ENCODE measurements at regions not wholly inside any gene's neighbourhood (a gene's known extent, or its start where the extent isn't known, plus 50 kb on each side); places are given as distances from the start of the nearest gene placed in this dataset.

- H3K79me2 ChIP-seq (ENCODE audit: insufficient read depth, low read length) = no peaks in the 10 kb centered on the region
- no peak for DNase-seq (ENCODE audit: low read depth)
- H3K27ac Mint-ChIP-seq (ENCODE audit: unreplicated experiment) = no peak overlapping the region
Measured at GRCh38 chr15:101566748-101567488, 77.4 kb upstream of the PCSK6 start.

GRCh38 chr15:101565377-101565776, 75.9 kb upstream of the PCSK6 start:
- peaks cover 50% of the 10 kb centered on the region for H3K27me3 Mint-ChIP-seq (ENCODE audit: low read depth, unreplicated experiment)
- Histone ChIP-seq H3K4me2 (ENCODE audit: low read length) (no peak overlapping the region), H3K79me2 (ENCODE audit: insufficient read depth, low read length) (no peaks in the 10 kb centered on the region), H3K27ac (ENCODE audit: low read depth, low read length) (no peak overlapping the region), H3K27me3 (ENCODE audit: insufficient read depth, low read length) (peaks cover under 1% of the 10 kb centered on the region), H4K20me1 (ENCODE audit: insufficient read depth, low read length) (no peaks in the 10 kb centered on the region), H3K4me3 (ENCODE audit: insufficient read depth, low read depth, low read length) (no peak overlapping the region), H3K9me3 (ENCODE audit: insufficient read depth, low read depth, low read length) (no peaks in the 10 kb centered on the region), H3K4me1 (ENCODE audit: insufficient read depth, low read length) (peaks cover 11% of the 10 kb centered on the region), H2AFZ (ENCODE audit: low read depth, low read length) (no peak overlapping the region), H3K36me3 (ENCODE audit: insufficient read depth, low read length) (no peaks in the 10 kb centered on the region), H3K9ac (ENCODE audit: low read length) (no peak overlapping the region)
- H3K27ac Mint-ChIP-seq (ENCODE audit: unreplicated experiment) = no peak overlapping the region
- no peak for DNase-seq (ENCODE audit: low read depth)
- H3K36me3 Mint-ChIP-seq (ENCODE audit: low read depth, unreplicated experiment) = no peaks in the 10 kb centered on the region
- H3K4me3 Mint-ChIP-seq (ENCODE audit: unreplicated experiment) = no peak overlapping the region
- TF ChIP-seq EZH2 (IDR thresholded peaks at IDR 0.05; ENCODE audit: insufficient read depth, low read length) (no peak), CTCF (IDR thresholded peaks at IDR 0.05; ENCODE audit: insufficient read depth, low read depth, low read length) (no peak)
- FAIRE-seq = no peak
- no peaks in the 10 kb centered on the region for H3K4me1 Mint-ChIP-seq (ENCODE audit: low read depth, unreplicated experiment)
- peaks cover 1% of the 10 kb centered on the region for H3K9me3 Mint-ChIP-seq (ENCODE audit: unreplicated experiment)

More at GRCh38 chr15:101566748-101567488, 77.4 kb upstream of the PCSK6 start:
- Mint-ChIP-seq H3K9me3 (ENCODE audit: unreplicated experiment) (peaks cover 1% of the 10 kb centered on the region), H3K36me3 (ENCODE audit: low read depth, unreplicated experiment) (no peaks in the 10 kb centered on the region), H3K4me1 (ENCODE audit: low read depth, unreplicated experiment) (no peaks in the 10 kb centered on the region), H3K27me3 (ENCODE audit: low read depth, unreplicated experiment) (peaks cover 37% of the 10 kb centered on the region), H3K4me3 (ENCODE audit: unreplicated experiment) (no peak overlapping the region)
- H3K4me1 ChIP-seq (ENCODE audit: insufficient read depth, low read length) = peaks cover 11% of the 10 kb centered on the region
- no peaks in the 10 kb centered on the region for H3K27me3 ChIP-seq (ENCODE audit: insufficient read depth, low read length)
- TF ChIP-seq CTCF (IDR thresholded peaks at IDR 0.05; ENCODE audit: insufficient read depth, low read depth, low read length) = no peak
- TF ChIP-seq EZH2 (IDR thresholded peaks at IDR 0.05; ENCODE audit: insufficient read depth, low read length) = no peak
- FAIRE-seq = no peak
- H3K27ac ChIP-seq (ENCODE audit: low read depth, low read length) = no peak overlapping the region
- no peak overlapping the region for H3K9ac ChIP-seq (ENCODE audit: low read length)
- H4K20me1 ChIP-seq (ENCODE audit: insufficient read depth, low read length) = no peaks in the 10 kb centered on the region
- no peak overlapping the region for H3K4me3 ChIP-seq (ENCODE audit: insufficient read depth, low read depth, low read length)
- no peak overlapping the region for H3K4me2 ChIP-seq (ENCODE audit: low read length)
- no peaks in the 10 kb centered on the region for H3K9me3 ChIP-seq (ENCODE audit: insufficient read depth, low read depth, low read length)
- H3K36me3 ChIP-seq (ENCODE audit: insufficient read depth, low read length) = no peaks in the 10 kb centered on the region
- no peak overlapping the region for H2AFZ ChIP-seq (ENCODE audit: low read depth, low read length)

- FAIRE-seq (no peak), DNase-seq (ENCODE audit: low read depth) (no peak)
- Mint-ChIP-seq H3K27ac (ENCODE audit: unreplicated experiment) (no peak overlapping the region), H3K4me1 (ENCODE audit: low read depth, unreplicated experiment) (no peaks in the 10 kb centered on the region), H3K36me3 (ENCODE audit: low read depth, unreplicated experiment) (peaks cover 3% of the 10 kb centered on the region), H3K27me3 (ENCODE audit: low read depth, unreplicated experiment) (peaks cover 62% of the 10 kb centered on the region), H3K4me3 (ENCODE audit: unreplicated experiment) (no peak overlapping the region), H3K9me3 (ENCODE audit: unreplicated experiment) (no peaks in the 10 kb centered on the region)
- Histone ChIP-seq H3K36me3 (ENCODE audit: insufficient read depth, low read length) (no peaks in the 10 kb centered on the region), H3K27me3 (ENCODE audit: insufficient read depth, low read length) (peaks cover 6% of the 10 kb centered on the region), H3K9ac (ENCODE audit: low read length) (no peak overlapping the region), H3K4me1 (ENCODE audit: insufficient read depth, low read length) (peaks cover 3% of the 10 kb centered on the region), H4K20me1 (ENCODE audit: insufficient read depth, low read length) (no peaks in the 10 kb centered on the region), H2AFZ (ENCODE audit: low read depth, low read length) (no peak overlapping the region), H3K27ac (ENCODE audit: low read depth, low read length) (no peak overlapping the region), H3K4me2 (ENCODE audit: low read length) (no peak overlapping the region), H3K79me2 (ENCODE audit: insufficient read depth, low read length) (no peaks in the 10 kb centered on the region), H3K9me3 (ENCODE audit: insufficient read depth, low read depth, low read length) (no peaks in the 10 kb centered on the region), H3K4me3 (ENCODE audit: insufficient read depth, low read depth, low read length) (no peak overlapping the region)
- TF ChIP-seq EZH2 (IDR thresholded peaks at IDR 0.05; ENCODE audit: insufficient read depth, low read length) = no peak
- no peak for TF ChIP-seq CTCF (IDR thresholded peaks at IDR 0.05; ENCODE audit: insufficient read depth, low read depth, low read length)
Measured at GRCh38 chr15:101563176-101563796, 73.8 kb upstream of the PCSK6 start.

Data from astrocyte (in vitro differentiated cells and primary cell).